ENCODE measurements at regions not wholly inside any gene's neighbourhood (a gene's known extent, or its start where the extent isn't known, plus 50 kb on each side); places are given as distances from the start of the nearest gene placed in this dataset.

DNA sequence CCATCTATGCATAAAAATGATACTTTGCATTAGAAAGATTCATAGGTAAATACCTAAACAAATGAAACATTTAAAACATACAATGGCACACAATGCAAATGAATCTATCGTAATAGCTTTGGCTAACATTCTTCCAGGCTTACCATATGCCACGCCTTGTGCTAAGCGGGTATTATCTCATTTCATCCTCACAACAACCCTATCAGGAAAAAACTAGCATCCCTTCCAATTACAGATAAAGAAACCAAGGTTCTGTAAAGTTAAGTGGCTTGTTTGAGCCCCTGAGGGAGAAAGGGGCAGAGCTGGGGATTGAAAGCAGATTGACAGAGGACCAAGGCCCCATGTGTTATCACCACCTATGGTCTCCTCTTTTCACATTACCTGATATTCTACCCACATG, 145.4 kb upstream of the ETAA1 start:
- Histone ChIP-seq H3K4me1 (ENCODE audit: control insufficient read depth, insufficient read depth, low read length) (peaks cover 4% of the 10 kb centered on the region), H3K27me3 (ENCODE audit: control insufficient read depth in 1 of 2, insufficient read depth in 2 of 2, low read length in 2 of 2) (no peaks in the 10 kb centered on the region), H3K4me3 (ENCODE audit: low read length in 2 of 2) (no peak overlapping the region), H3K27ac (ENCODE audit: low read length) (no peak overlapping the region), H3K9me3 (ENCODE audit: control insufficient read depth in 2 of 2, low read length in 2 of 2) (no peaks in the 10 kb centered on the region), H3K9ac (ENCODE audit: low read length in 2 of 2) (no peak overlapping the region), H3K36me3 (ENCODE audit: control insufficient read depth in 2 of 2, insufficient read depth in 2 of 2, low read length in 2 of 2) (no peaks in the 10 kb centered on the region)

DNA sequence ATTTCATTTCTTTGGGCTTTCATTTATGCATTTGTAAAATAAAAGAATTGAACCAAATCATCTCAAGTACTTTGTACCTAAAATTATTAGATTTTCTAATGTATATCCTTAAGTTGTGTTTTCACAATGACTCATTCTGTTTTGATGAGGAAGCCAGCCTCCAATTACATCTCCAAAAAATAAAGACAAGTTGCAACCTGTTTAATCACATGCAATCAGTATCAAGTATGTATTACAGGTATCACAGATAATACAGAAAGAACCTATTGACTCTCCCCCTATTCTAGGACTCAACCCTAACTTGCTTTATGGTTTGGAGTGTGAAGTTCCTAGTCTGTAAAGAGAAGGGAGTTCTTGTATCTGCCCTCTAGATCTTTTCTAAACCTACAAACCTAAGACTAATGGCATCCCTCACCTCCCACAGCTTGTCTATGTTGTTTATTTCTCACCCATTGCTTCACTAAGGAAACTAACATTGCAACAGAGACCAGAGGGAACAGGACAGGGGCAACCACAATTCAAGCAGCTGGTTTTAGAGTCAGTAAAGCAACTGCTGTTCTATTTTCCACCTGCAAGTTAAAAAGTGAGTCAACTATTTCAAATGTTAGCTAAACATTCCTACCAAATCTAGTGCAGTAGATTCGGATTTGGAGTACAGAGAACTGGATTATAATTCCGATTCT, 141.1 kb upstream of the ETAA1 start:
- no peak overlapping the region for H3K9ac ChIP-seq (ENCODE audit: low read length in 2 of 2)

DNA sequence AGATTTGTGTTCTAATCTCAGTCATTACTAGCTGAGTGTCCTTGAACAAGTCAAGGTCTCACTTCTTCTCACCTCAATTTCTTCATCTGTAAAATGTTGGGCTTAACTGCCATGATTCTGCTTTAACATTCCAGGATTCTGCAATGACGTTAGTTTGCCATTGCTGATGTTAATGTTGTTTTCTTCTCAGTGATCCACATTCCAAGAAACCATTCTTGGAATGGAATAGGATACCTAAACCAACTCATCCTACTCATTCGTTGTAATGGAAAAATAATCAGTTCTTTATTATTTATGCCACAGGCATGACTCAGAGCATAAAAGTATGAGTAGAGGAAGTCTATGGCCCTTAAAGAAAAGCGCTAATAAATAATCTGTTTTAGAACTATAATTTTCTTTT, 140.2 kb upstream of the ETAA1 start:
- no peaks in the 10 kb centered on the region for H3K9me3 ChIP-seq (ENCODE audit: control insufficient read depth in 2 of 2, low read length in 2 of 2)
- H3K4me1 ChIP-seq (ENCODE audit: control insufficient read depth, insufficient read depth, low read length): peaks cover 5% of the 10 kb centered on the region
- no peaks in the 10 kb centered on the region for H3K27me3 ChIP-seq (ENCODE audit: control insufficient read depth in 1 of 2, insufficient read depth in 2 of 2, low read length in 2 of 2)
- no peaks in the 10 kb centered on the region for H3K36me3 ChIP-seq (ENCODE audit: control insufficient read depth in 2 of 2, insufficient read depth in 2 of 2, low read length in 2 of 2)
- no peak overlapping the region for H3K9ac ChIP-seq (ENCODE audit: low read length in 2 of 2)
- H3K27ac ChIP-seq (ENCODE audit: low read length): no peak overlapping the region
- no peak overlapping the region for H3K4me3 ChIP-seq (ENCODE audit: low read length in 2 of 2)

More for the DNA sequence above, 141.1 kb upstream of the ETAA1 start:
- Histone ChIP-seq H3K9me3 (ENCODE audit: control insufficient read depth in 2 of 2, low read length in 2 of 2) (no peaks in the 10 kb centered on the region), H3K4me3 (ENCODE audit: low read length in 2 of 2) (no peak overlapping the region), H3K4me1 (ENCODE audit: control insufficient read depth, insufficient read depth, low read length) (peaks cover 5% of the 10 kb centered on the region), H3K27ac (ENCODE audit: low read length) (no peak overlapping the region), H3K36me3 (ENCODE audit: control insufficient read depth in 2 of 2, insufficient read depth in 2 of 2, low read length in 2 of 2) (no peaks in the 10 kb centered on the region), H3K27me3 (ENCODE audit: control insufficient read depth in 1 of 2, insufficient read depth in 2 of 2, low read length in 2 of 2) (no peaks in the 10 kb centered on the region)

DNA sequence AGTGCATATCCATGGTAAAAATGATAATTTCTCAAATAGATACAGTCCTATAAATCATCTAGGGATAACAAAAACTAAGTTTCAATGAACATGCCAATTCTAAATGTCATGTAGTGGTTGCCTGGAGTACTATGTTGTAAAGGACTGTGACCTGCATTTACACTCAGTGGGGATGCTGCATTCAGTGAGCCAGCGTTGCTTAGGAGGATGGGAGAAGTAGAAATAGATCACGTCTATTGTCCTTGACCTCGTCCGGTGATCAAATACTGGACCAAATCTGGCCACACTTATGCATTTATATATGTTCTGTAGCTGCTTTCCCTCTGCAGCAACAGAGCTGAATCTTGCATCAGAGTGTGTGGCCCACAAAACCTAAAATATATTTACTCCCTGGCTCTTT, 139.0 kb upstream of the ETAA1 start:
- Histone ChIP-seq H3K9me3 (ENCODE audit: control insufficient read depth in 2 of 2, low read length in 2 of 2) (no peaks in the 10 kb centered on the region), H3K36me3 (ENCODE audit: control insufficient read depth in 2 of 2, insufficient read depth in 2 of 2, low read length in 2 of 2) (no peaks in the 10 kb centered on the region), H3K4me1 (ENCODE audit: control insufficient read depth, insufficient read depth, low read length) (peaks cover 5% of the 10 kb centered on the region), H3K4me3 (ENCODE audit: low read length in 2 of 2) (no peak overlapping the region), H3K27me3 (ENCODE audit: control insufficient read depth in 1 of 2, insufficient read depth in 2 of 2, low read length in 2 of 2) (no peaks in the 10 kb centered on the region), H3K9ac (ENCODE audit: low read length in 2 of 2) (no peak overlapping the region), H3K27ac (ENCODE audit: low read length) (no peak overlapping the region)

DNA sequence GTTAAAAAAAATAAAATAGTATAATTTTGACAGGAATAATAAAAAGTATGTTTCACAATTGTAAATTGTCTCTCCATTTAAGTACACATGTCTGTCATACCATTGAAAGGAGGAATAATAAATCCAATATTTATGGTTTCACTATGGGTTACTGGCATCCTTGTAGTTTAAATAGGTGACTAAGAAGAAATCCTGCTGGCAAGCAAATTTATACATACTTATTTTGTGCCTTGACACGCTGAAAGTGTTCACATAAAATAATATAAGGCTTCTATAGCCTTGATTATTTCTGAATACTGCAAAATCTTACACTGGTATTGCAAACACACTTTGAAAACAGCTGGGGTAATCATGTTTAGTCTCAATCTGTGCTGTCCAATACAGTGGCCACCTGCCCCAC, 138.3 kb upstream of the ETAA1 start:
- Histone ChIP-seq H3K9me3 (ENCODE audit: control insufficient read depth in 2 of 2, low read length in 2 of 2) (no peaks in the 10 kb centered on the region), H3K4me1 (ENCODE audit: control insufficient read depth, insufficient read depth, low read length) (peaks cover 5% of the 10 kb centered on the region), H3K36me3 (ENCODE audit: control insufficient read depth in 2 of 2, insufficient read depth in 2 of 2, low read length in 2 of 2) (no peaks in the 10 kb centered on the region), H3K27me3 (ENCODE audit: control insufficient read depth in 1 of 2, insufficient read depth in 2 of 2, low read length in 2 of 2) (no peaks in the 10 kb centered on the region), H3K27ac (ENCODE audit: low read length) (no peak overlapping the region), H3K9ac (ENCODE audit: low read length in 2 of 2) (no peak overlapping the region), H3K4me3 (ENCODE audit: low read length in 2 of 2) (no peak overlapping the region)

DNA sequence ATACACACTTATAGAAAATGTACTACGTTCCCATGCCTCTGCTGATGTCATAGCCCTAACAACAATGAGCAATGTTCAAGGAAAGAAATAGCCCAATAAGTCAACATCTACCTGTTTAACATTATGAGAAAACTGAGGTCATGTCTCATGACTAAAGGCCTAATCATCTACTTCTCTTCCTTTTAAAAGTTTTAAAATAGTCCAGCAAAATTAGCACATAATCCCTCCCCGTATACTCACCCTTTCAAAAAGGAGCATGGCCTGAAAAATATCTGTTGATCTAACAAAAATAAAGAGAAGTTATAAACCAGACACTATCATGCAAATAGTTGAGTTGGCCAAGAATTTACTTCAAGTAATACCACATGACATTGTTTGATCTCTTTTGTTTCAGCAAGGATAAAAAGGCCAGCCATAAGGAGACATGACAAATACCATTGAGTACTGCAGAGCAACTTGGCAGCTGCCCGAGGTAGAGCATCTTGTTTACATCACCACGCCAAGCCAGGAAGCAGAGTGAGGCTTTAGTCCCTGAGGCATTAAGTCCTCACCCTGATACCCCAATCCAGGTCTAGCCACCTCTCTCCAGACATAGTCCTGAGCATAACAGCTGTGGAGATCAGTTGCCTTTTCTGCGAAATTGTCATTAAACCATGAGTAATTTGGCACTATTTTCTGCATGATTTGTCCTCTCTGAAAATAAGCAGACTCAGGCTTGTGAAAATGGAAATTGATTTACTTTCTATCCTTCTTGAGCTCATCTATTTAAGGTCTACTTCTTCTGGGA, 137.4 kb upstream of the ETAA1 start:
- Histone ChIP-seq H3K27me3 (ENCODE audit: control insufficient read depth in 1 of 2, insufficient read depth in 2 of 2, low read length in 2 of 2) (no peaks in the 10 kb centered on the region), H3K9ac (ENCODE audit: low read length in 2 of 2) (no peak overlapping the region), H3K27ac (ENCODE audit: low read length) (peak overlapping the region; percentile 89), H3K4me1 (ENCODE audit: control insufficient read depth, insufficient read depth, low read length) (peaks cover 5% of the 10 kb centered on the region), H3K4me3 (ENCODE audit: low read length in 2 of 2) (peak overlapping the region in 1 of 2 donors; percentile 44), H3K9me3 (ENCODE audit: control insufficient read depth in 2 of 2, low read length in 2 of 2) (no peaks in the 10 kb centered on the region), H3K36me3 (ENCODE audit: control insufficient read depth in 2 of 2, insufficient read depth in 2 of 2, low read length in 2 of 2) (no peaks in the 10 kb centered on the region)

DNA sequence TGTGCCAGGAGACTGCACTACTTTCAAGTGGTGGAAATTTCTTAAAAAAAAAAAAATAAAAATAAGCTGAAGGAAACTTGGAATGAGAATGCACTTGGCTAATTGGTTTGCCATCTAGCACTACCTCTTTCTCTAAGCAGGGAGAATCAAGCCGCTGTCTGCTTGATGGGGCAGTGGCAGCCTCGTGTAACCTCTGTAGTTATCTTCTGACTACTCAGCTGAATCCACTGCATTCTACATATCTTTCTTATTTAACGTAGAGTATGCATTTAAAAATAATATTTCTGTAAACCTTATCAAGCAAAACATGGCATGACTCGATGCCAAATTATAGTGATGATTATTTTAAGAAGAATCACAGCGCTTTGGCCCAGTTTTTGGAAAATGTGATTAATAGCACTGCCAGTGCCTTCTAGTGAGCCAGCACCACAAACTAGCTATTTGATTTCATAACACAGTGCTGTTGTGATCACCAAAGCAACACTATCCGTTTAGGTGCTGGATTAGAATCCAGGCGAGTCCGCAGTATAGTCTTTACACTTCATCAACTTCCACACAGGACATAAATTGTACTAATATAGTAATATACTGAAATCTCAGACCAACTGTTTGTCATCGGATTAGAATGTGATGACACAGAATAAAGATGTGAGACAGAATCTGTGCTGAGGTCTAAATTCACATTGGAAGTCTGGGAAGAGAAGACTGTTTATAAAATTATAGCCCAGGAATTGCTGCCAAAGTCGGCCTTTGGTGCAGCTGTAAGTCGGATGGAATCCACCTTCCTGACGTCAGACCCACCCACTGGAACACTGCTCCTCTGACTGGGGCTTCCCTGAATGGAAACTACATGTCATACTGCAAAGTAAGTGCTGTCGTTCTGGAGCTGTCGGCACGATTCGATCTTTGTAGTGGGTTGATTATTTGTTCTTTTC, 136.5 kb upstream of the ETAA1 start:
- H3K9me3 ChIP-seq (ENCODE audit: control insufficient read depth in 2 of 2, low read length in 2 of 2): no peaks in the 10 kb centered on the region

DNA sequence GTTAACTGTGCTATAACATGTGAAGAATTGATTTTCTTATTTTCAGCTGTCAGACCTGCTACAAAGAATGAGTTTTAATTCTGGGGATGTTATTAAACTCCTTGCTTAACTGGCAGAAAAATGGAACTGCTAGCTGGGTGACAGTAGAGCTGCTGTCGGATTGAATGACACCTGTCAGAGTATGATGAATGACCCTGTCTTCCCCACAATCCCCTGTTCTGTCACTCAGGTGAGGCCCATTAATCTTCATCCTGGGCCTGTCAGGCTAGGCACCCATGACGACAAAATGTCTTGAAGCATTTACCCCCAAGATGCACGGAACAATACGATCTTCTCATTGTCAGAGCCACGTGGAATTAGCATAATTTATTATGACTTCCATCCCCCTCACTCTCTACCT, 129.9 kb upstream of the ETAA1 start:
- H3K9ac ChIP-seq (ENCODE audit: low read length in 2 of 2): no peak overlapping the region
- H3K4me3 ChIP-seq (ENCODE audit: low read length in 2 of 2): no peak overlapping the region
- no peak overlapping the region for H3K27ac ChIP-seq (ENCODE audit: low read length)
- no peaks in the 10 kb centered on the region for H3K9me3 ChIP-seq (ENCODE audit: control insufficient read depth in 2 of 2, low read length in 2 of 2)
- no peaks in the 10 kb centered on the region for H3K27me3 ChIP-seq (ENCODE audit: control insufficient read depth in 1 of 2, insufficient read depth in 2 of 2, low read length in 2 of 2)
- no peaks in the 10 kb centered on the region for H3K36me3 ChIP-seq (ENCODE audit: control insufficient read depth in 2 of 2, insufficient read depth in 2 of 2, low read length in 2 of 2)
- H3K4me1 ChIP-seq (ENCODE audit: control insufficient read depth, insufficient read depth, low read length): no peaks in the 10 kb centered on the region

More for the DNA sequence above, 136.5 kb upstream of the ETAA1 start:
- peak overlapping the region; percentile 63 to 73 for H3K9ac ChIP-seq (ENCODE audit: low read length in 2 of 2)
- peak overlapping the region; percentile 36 to 50 for H3K4me3 ChIP-seq (ENCODE audit: low read length in 2 of 2)
- no peaks in the 10 kb centered on the region for H3K36me3 ChIP-seq (ENCODE audit: control insufficient read depth in 2 of 2, insufficient read depth in 2 of 2, low read length in 2 of 2)
- peaks cover 5% of the 10 kb centered on the region for H3K4me1 ChIP-seq (ENCODE audit: control insufficient read depth, insufficient read depth, low read length)
- H3K27ac ChIP-seq (ENCODE audit: low read length): peak overlapping the region; percentile 89
- no peaks in the 10 kb centered on the region for H3K27me3 ChIP-seq (ENCODE audit: control insufficient read depth in 1 of 2, insufficient read depth in 2 of 2, low read length in 2 of 2)

DNA sequence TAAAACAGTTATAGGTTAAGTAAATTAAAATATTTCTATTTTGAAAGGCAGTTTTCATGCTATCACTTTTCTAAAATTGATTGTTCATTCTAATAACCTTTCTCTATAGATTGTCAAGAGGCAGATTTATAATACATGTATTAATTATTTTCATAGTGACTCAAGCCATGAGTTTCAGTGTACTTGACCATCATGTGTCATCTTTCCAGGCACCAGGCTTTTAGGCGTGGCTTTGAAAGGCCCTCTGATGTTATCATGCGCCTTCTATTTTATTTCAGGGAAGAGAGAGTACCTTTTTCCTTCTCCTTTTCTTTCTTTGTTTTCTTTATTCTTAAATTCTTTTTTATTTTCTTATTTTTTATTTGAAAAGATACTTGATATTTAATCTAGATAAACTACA, 128.3 kb upstream of the ETAA1 start:
- Histone ChIP-seq H3K9me3 (ENCODE audit: control insufficient read depth in 2 of 2, low read length in 2 of 2) (no peaks in the 10 kb centered on the region), H3K9ac (ENCODE audit: low read length in 2 of 2) (no peak overlapping the region), H3K27ac (ENCODE audit: low read length) (no peak overlapping the region), H3K27me3 (ENCODE audit: control insufficient read depth in 1 of 2, insufficient read depth in 2 of 2, low read length in 2 of 2) (no peaks in the 10 kb centered on the region), H3K4me1 (ENCODE audit: control insufficient read depth, insufficient read depth, low read length) (no peaks in the 10 kb centered on the region), H3K36me3 (ENCODE audit: control insufficient read depth in 2 of 2, insufficient read depth in 2 of 2, low read length in 2 of 2) (no peaks in the 10 kb centered on the region), H3K4me3 (ENCODE audit: low read length in 2 of 2) (no peak overlapping the region)

DNA sequence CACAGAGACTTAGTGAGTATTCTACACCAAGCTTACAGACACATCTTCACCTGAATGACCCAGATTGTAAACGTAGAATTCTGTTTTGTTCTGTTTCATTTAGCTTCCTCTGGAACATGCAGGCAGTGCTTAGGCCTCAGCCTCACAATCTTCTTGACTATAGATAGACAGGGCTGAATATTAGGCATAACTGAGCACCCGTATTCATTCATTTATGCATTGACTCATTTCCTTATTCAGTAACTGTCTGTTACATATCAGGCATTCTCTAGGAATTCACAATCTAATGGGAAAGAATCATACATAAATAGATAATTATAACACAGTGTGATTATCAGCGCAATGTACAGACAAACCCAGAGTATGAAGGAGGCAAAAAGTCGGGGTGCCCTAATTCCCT, 124.9 kb upstream of the ETAA1 start:
- H3K9ac ChIP-seq (ENCODE audit: low read length in 2 of 2): no peak overlapping the region
- no peaks in the 10 kb centered on the region for H3K4me1 ChIP-seq (ENCODE audit: control insufficient read depth, insufficient read depth, low read length)
- H3K27ac ChIP-seq (ENCODE audit: low read length): no peak overlapping the region
- no peaks in the 10 kb centered on the region for H3K27me3 ChIP-seq (ENCODE audit: control insufficient read depth in 1 of 2, insufficient read depth in 2 of 2, low read length in 2 of 2)
- no peaks in the 10 kb centered on the region for H3K9me3 ChIP-seq (ENCODE audit: control insufficient read depth in 2 of 2, low read length in 2 of 2)
- no peak overlapping the region for H3K4me3 ChIP-seq (ENCODE audit: low read length in 2 of 2)
- no peaks in the 10 kb centered on the region for H3K36me3 ChIP-seq (ENCODE audit: control insufficient read depth in 2 of 2, insufficient read depth in 2 of 2, low read length in 2 of 2)
